HG03135 (cell line): ENCODE measurements at regions not wholly inside any gene's neighbourhood (a gene's known extent, or its start where the extent isn't known, plus 50 kb on each side); places are given as distances from the start of the nearest gene placed in this dataset.

Experiments
- ATAC-seq: cut with Tn5 transposase; IDR thresholded peaks from one replicate; pipeline ENCODE4 v1.9.1; 2021; ENCODE audit warnings: mild to moderate bottlenecking, moderate library complexity; ENCODE audit not compliant: unreplicated experiment

DNA sequence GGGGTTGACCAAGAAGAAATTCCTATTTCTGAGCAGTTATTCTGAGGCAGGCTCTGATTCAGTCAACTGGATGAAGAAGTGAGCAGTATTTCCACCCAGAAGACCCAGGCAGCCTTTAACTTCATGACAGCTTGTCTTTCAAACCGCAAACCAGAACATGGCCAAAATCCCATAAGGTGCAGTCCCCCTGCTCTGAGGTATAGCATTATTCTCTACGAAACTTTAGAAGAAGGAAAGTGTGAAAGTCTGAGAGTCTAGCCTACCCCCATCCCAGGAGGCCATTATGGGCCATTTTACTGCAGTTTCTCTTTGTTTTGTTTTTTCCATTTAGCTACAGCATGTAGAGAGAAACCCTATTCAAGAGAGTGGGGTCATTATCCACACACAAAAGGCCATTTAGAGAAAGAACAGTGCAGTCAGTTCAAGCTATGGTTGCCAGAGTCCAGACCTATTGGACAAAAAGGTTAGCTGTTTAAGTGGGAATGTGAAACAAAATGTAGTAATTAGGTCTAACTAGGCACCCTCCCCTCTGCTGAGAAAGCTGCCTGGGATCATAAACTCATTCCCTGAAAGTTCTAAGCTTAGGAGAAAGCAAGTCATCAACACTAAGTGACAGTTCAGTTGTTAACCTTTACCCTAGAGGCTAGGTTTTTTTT, 52.1 kb upstream of the RASGEF1B start:
- ATAC-seq: no peak

DNA sequence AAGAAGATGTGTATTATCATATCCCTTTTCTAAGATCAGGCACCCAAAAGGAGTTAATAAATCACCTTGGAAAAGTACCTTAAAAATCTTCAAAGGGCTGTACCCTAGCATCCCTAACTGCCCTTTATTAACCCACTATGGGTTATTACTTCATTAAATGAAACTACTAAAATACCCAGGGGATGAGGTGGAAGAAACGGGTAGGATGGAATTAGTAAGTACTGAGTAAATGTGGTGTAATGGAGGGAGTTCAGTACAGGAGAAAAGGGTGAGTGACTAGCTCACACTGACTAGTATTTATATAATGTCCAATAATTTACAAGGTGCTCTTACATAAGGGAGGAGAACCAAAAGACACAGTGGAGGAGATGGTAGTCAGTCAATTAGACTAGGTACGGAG, 51.0 kb upstream of the RASGEF1B start:
- ATAC-seq: no peak

DNA sequence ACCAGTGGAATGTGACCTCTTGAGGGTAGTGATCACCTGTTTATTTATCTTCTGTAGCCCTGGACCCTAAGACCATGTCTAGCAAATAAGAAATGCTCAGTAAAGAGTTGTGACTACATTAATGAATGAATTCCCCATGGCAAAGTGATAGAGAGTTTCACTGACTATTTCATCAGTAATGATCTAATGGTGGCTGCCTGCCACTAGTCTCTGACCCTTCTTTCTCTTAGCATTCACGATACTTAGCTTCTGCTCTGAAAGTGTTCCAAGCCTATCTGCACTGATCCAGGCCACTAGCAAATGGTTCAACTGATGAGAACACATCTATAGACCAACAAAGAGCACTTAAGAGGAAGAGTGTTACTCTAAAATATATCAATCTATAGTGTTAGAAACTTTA, 50.0 kb upstream of the RASGEF1B start:
- no peak for ATAC-seq
